HEK293T (cell line): ENCODE measurements at regions not wholly inside any gene's neighbourhood (a gene's known extent, or its start where the extent isn't known, plus 50 kb on each side); places are given as distances from the start of the nearest gene placed in this dataset.

Experiments used
- CTCF ChIA-PET: fragments of 350-600 bp; formaldehyde crosslinking; extraction: SDS; loops from one replicate; lab custom pipeline; 2021; ENCODE audit warnings: antibody characterized with exemption, inconsistent platforms; lab: Yijun Ruan, JAX
- POLR2A ChIA-PET: fragments of 350-600 bp; formaldehyde crosslinking; extraction: SDS; loops from one replicate; lab custom pipeline; 2020; ENCODE audit warnings: antibody characterized with exemption, inconsistent platforms; lab: Yijun Ruan, JAX
- DNase-seq: peaks from one replicate; pipeline ENCODE4 v3.0.0; 2012; ENCODE audit warnings: mixed read lengths; ENCODE audit errors: extremely low spot score
- ARNT ChIP-seq: fragments of 450-650 bp; IDR thresholded peaks from 2 replicates; pipeline ENCODE4 v1.6.1; 2017; ENCODE audit warnings: mild to moderate bottlenecking
- BHLHE40 ChIP-seq: fragments of 450-650 bp; IDR thresholded peaks from 2 replicates; pipeline ENCODE4 v1.6.1; 2016; ENCODE audit warnings: mild to moderate bottlenecking, moderate library complexity, borderline replicate concordance
- CTBP1 ChIP-seq: fragments of 450-650 bp; IDR thresholded peaks from 2 replicates; pipeline ENCODE4 v1.6.1; 2016; ENCODE audit warnings: borderline replicate concordance
- ELF4 ChIP-seq: fragments of 450-650 bp; IDR thresholded peaks from 2 replicates; pipeline ENCODE4 v1.6.1; 2017; ENCODE audit warnings: antibody characterized with exemption
- FOXA1 ChIP-seq: fragments of 450-650 bp; IDR thresholded peaks from 2 replicates; pipeline ENCODE4 v1.6.1; 2016; ENCODE audit warnings: mild to moderate bottlenecking
- FOXK2 ChIP-seq: fragments of 450-650 bp; IDR thresholded peaks from 2 replicates; pipeline ENCODE4 v1.6.1; 2016; ENCODE audit warnings: mild to moderate bottlenecking
- HDGF ChIP-seq: fragments of 450-650 bp; IDR thresholded peaks from 2 replicates; pipeline ENCODE4 v1.6.1; 2017; ENCODE audit warnings: antibody characterized with exemption, borderline replicate concordance
- L3MBTL2 ChIP-seq: fragments of 450-650 bp; conservative IDR thresholded peaks from 2 replicates; pipeline ENCODE4 v1.6.1; 2016; ENCODE audit warnings: mild to moderate bottlenecking
- LEF1 ChIP-seq: fragments of 450-650 bp; IDR thresholded peaks from 2 replicates; pipeline ENCODE4 v1.6.1; 2017; ENCODE audit warnings: mild to moderate bottlenecking, borderline replicate concordance
- NFRKB ChIP-seq: fragments of 450-650 bp; IDR thresholded peaks from 2 replicates; pipeline ENCODE4 v1.6.1; 2016; ENCODE audit warnings: mild to moderate bottlenecking, moderate library complexity
- PKNOX1 ChIP-seq: fragments of 450-650 bp; IDR thresholded peaks from 2 replicates; pipeline ENCODE4 v1.6.1; 2016
- SP1 ChIP-seq: fragments of 450-650 bp; IDR thresholded peaks from 2 replicates; pipeline ENCODE4 v1.6.1; 2017
- SUZ12 ChIP-seq: fragments of 450-650 bp; IDR thresholded peaks from 2 replicates; pipeline ENCODE4 v1.6.1; 2016; ENCODE audit warnings: mild to moderate bottlenecking
- TARDBP ChIP-seq: fragments of 450-650 bp; IDR thresholded peaks from 2 replicates; pipeline ENCODE4 v1.6.1; 2016
- ZNF384 ChIP-seq: fragments of 450-650 bp; IDR thresholded peaks from 2 replicates; pipeline ENCODE4 v1.6.1; 2016

GRCh38 chr2:7846607-7847006 lies 835.2 kb upstream of the ID2 start:
- CTCF ChIA-PET: no interaction called here
- POLR2A ChIA-PET: no interaction called here
- DNase-seq: no peak
- no peak for TF ChIP-seq FOXA1

- TF ChIP-seq ZNF384 (no peak), ARNT (no peak), FOXA1 (no peak), SP1 (no peak), LEF1 (no peak), ELF4 (no peak), TARDBP (no peak), SUZ12 (no peak)
- no peak for DNase-seq
- POLR2A ChIA-PET: no interaction called here
- CTCF ChIA-PET: interaction anchor here (0.7 kb wide), 1 partner anchor 408 kb away, joined by 5 read pairs; no protein-coding TSS in a partner anchor
Observed at GRCh38 chr2:7847321-7847720, 834.5 kb upstream of the ID2 start.

- DNase-seq: no peak
- POLR2A ChIA-PET: no interaction called here
- CTCF ChIA-PET: no interaction called here
- TF ChIP-seq NFRKB: no peak
- TF ChIP-seq BHLHE40: no peak
- TF ChIP-seq ARNT: no peak
Observed at GRCh38 chr2:7849027-7849426, 832.8 kb upstream of the ID2 start.

GRCh38 chr2:7849531-7849930 lies 832.3 kb upstream of the ID2 start:
- TF ChIP-seq ELF4: no peak
- TF ChIP-seq BHLHE40: no peak
- no peak for TF ChIP-seq CTBP1
- TF ChIP-seq SP1: no peak
- no peak for DNase-seq
- ChIA-PET POLR2A (no interaction called here), CTCF (no interaction called here)

- TF ChIP-seq FOXA1 (no peak), BHLHE40 (no peak), NFRKB (no peak)
- ChIA-PET CTCF (no interaction called here), POLR2A (no interaction called here)
- no peak for DNase-seq
Observed at GRCh38 chr2:7852546-7852945, 829.3 kb upstream of the ID2 start.

GRCh38 chr2:7857904-7858303 lies 824.0 kb upstream of the ID2 start:
- no peak for TF ChIP-seq CTBP1
- TF ChIP-seq HDGF: no peak
- TF ChIP-seq ZNF384: no peak
- no peak for TF ChIP-seq TARDBP
- no peak for TF ChIP-seq L3MBTL2
- TF ChIP-seq SUZ12: no peak
- TF ChIP-seq SP1: no peak
- no peak for DNase-seq
- CTCF ChIA-PET: interaction anchor here (0.6 kb wide), 1 partner anchor 69 kb away, joined by 3 read pairs; no protein-coding TSS in a partner anchor
- POLR2A ChIA-PET: no interaction called here

GRCh38 chr2:7858624-7859023 lies 823.2 kb upstream of the ID2 start:
- DNase-seq: no peak
- TF ChIP-seq HDGF (no peak), L3MBTL2 (no peak), ELF4 (no peak), CTBP1 (no peak), PKNOX1 (no peak), SUZ12 (no peak), TARDBP (no peak), FOXK2 (no peak)
- ChIA-PET CTCF (interaction anchor here (0.6 kb wide), 1 partner anchor 70 kb away, joined by 3 read pairs; no protein-coding TSS in a partner anchor), POLR2A (no interaction called here)

- ChIA-PET POLR2A (no interaction called here), CTCF (no interaction called here)
- TF ChIP-seq HDGF: no peak
- TF ChIP-seq FOXA1: no peak
- TF ChIP-seq ELF4: no peak
- no peak for TF ChIP-seq NFRKB
- no peak for TF ChIP-seq SP1
- TF ChIP-seq LEF1: no peak
- TF ChIP-seq ZNF384: no peak
- no peak for TF ChIP-seq PKNOX1
- TF ChIP-seq SUZ12: no peak
- no peak for DNase-seq
Observed at GRCh38 chr2:7860693-7861092, 821.2 kb upstream of the ID2 start.
